CD4-positive, CD25-positive, alpha-beta regulatory T cell (primary cell): ENCODE measurements at regions not wholly inside any gene's neighbourhood (a gene's known extent, or its start where the extent isn't known, plus 50 kb on each side); places are given as distances from the start of the nearest gene placed in this dataset.

ENCODE experiments used
- ATAC-seq, 2 donors: fragments of 150-1000 bp; cut with Tn5 transposase; one replicate each; pipeline ENCODE4 v1.10.0; 2021; ENCODE audit warnings: low read depth in 2 of 2, moderate number of reproducible peaks in 2 of 2, moderate library complexity in 1 of 2
- DNase-seq, 3 donors: peaks; one replicate each; pipeline versions ENCODE4 v3.0.0 to v3.0.0-alpha.2; 2012 to 2022; ENCODE audit warnings: mixed read lengths in 1 of 3
- H3K27ac ChIP-seq: one replicate; pipeline ENCODE4 v1.7.0; 2013; ENCODE audit warnings: mild to moderate bottlenecking, low read length; ENCODE audit not compliant: insufficient read depth, poor library complexity, severe bottlenecking
- H3K27me3 ChIP-seq: one replicate; pipeline ENCODE4 v1.7.0; 2013; ENCODE audit warnings: low read length; ENCODE audit not compliant: control insufficient read depth, insufficient read depth
- H3K36me3 ChIP-seq: one replicate; pipeline ENCODE4 v1.7.0; 2013; ENCODE audit warnings: mild to moderate bottlenecking, low read length, moderate library complexity; ENCODE audit not compliant: control insufficient read depth, insufficient read depth
- H3K4me1 ChIP-seq: 2 replicates; pipeline ENCODE4 v1.7.0; 2013; ENCODE audit warnings: mild to moderate bottlenecking, low read length; ENCODE audit not compliant: insufficient read depth, control insufficient read depth, poor library complexity, severe bottlenecking
- H3K4me3 ChIP-seq: one replicate; pipeline ENCODE4 v1.7.0; 2013; ENCODE audit warnings: low read depth, mild to moderate bottlenecking, low read length, moderate library complexity
- H3K9me3 ChIP-seq, 2 experiments: 1 replicate in 1 of 2; 2 replicates in 1 of 2; pipeline ENCODE4 v1.7.0; 2013; ENCODE audit warnings: low read length in 2 of 2, mild to moderate bottlenecking in 1 of 2, moderate library complexity in 1 of 2; ENCODE audit not compliant: control insufficient read depth in 2 of 2
- H3K27ac Mint-ChIP-seq, 3 donors: one replicate each; pipeline ENCODE4 v1.8.0; 2020 to 2022; ENCODE audit warnings: mild to moderate bottlenecking in 3 of 3, mixed read lengths in 3 of 3, moderate library complexity in 2 of 3
- H3K27me3 Mint-ChIP-seq: one replicate; pipeline ENCODE4 v1.8.0; 2022; ENCODE audit warnings: mild to moderate bottlenecking, mixed read lengths
- H3K36me3 Mint-ChIP-seq: one replicate; pipeline ENCODE4 v1.8.0; 2020; ENCODE audit warnings: mixed read lengths
- H3K4me1 Mint-ChIP-seq, 4 donors: one replicate each; pipeline ENCODE4 v1.8.0; 2020 to 2022; ENCODE audit warnings: mixed read lengths in 4 of 4, mild to moderate bottlenecking in 1 of 4
- H3K4me3 Mint-ChIP-seq, 4 donors: one replicate each; pipeline ENCODE4 v1.8.0; 2020 to 2022; ENCODE audit warnings: mild to moderate bottlenecking in 4 of 4, mixed read lengths in 4 of 4, moderate library complexity in 3 of 4
- H3K9me3 Mint-ChIP-seq, 7 donors: one replicate each; pipeline ENCODE4 v1.8.0; 2020 to 2022; ENCODE audit warnings: mixed read lengths in 7 of 7, mild to moderate bottlenecking in 3 of 7, moderate library complexity in 2 of 7

- H3K4me3 ChIP-seq: no peak overlapping the region
- H3K4me1 ChIP-seq: no peaks in the 10 kb centered on the region
- no peak for ATAC-seq
- no peaks in the 10 kb centered on the region for H3K36me3 ChIP-seq
- H3K27ac Mint-ChIP-seq: no peak overlapping the region
- H3K9me3 ChIP-seq: no peaks in the 10 kb centered on the region
- no peak overlapping the region for H3K4me3 Mint-ChIP-seq
- no peaks in the 10 kb centered on the region for H3K27me3 ChIP-seq
- H3K9me3 Mint-ChIP-seq: no peaks in the 10 kb centered on the region
- no peak for DNase-seq
- no peaks in the 10 kb centered on the region for H3K27me3 Mint-ChIP-seq
- no peaks in the 10 kb centered on the region for H3K4me1 Mint-ChIP-seq
- H3K27ac ChIP-seq: no peak overlapping the region
- no peaks in the 10 kb centered on the region for H3K36me3 Mint-ChIP-seq
These were observed 220.0 kb upstream of the TCERG1L start for GRCh38 chr10:131531265-131532190.

- no peak overlapping the region for H3K4me3 Mint-ChIP-seq
- no peaks in the 10 kb centered on the region for H3K9me3 ChIP-seq
These were observed 220.8 kb upstream of the TCERG1L start for GRCh38 chr10:131532291-131532690.

GRCh38 chr10:131532745-131533341 is 221.3 kb upstream of the TCERG1L start:
- no peaks in the 10 kb centered on the region for H3K4me1 Mint-ChIP-seq
- no peak for ATAC-seq
- H3K36me3 Mint-ChIP-seq: no peaks in the 10 kb centered on the region

More at GRCh38 chr10:131532291-131532690, 220.8 kb upstream of the TCERG1L start:
- no peaks in the 10 kb centered on the region for H3K4me1 ChIP-seq
- no peak overlapping the region for H3K27ac Mint-ChIP-seq
- no peak for ATAC-seq
- no peaks in the 10 kb centered on the region for H3K36me3 ChIP-seq
- H3K27me3 ChIP-seq: no peaks in the 10 kb centered on the region
- DNase-seq: no peak
- H3K36me3 Mint-ChIP-seq: no peaks in the 10 kb centered on the region
- no peaks in the 10 kb centered on the region for H3K9me3 Mint-ChIP-seq
- H3K27me3 Mint-ChIP-seq: no peaks in the 10 kb centered on the region
- H3K4me1 Mint-ChIP-seq: no peaks in the 10 kb centered on the region
- H3K4me3 ChIP-seq: no peak overlapping the region
- H3K27ac ChIP-seq: no peak overlapping the region

GRCh38 chr10:131533846-131534526 is 222.5 kb upstream of the TCERG1L start:
- Histone ChIP-seq H3K4me1 (no peaks in the 10 kb centered on the region), H3K36me3 (no peaks in the 10 kb centered on the region), H3K9me3 (no peaks in the 10 kb centered on the region), H3K27ac (no peak overlapping the region), H3K27me3 (no peaks in the 10 kb centered on the region), H3K4me3 (no peak overlapping the region)
- no peak for ATAC-seq
- DNase-seq: no peak
- no peak overlapping the region for H3K27ac Mint-ChIP-seq
- H3K27me3 Mint-ChIP-seq: peaks cover 5% of the 10 kb centered on the region
- no peaks in the 10 kb centered on the region for H3K36me3 Mint-ChIP-seq
- H3K4me1 Mint-ChIP-seq: no peaks in the 10 kb centered on the region
- no peaks in the 10 kb centered on the region for H3K9me3 Mint-ChIP-seq
- H3K4me3 Mint-ChIP-seq: no peak overlapping the region

More at GRCh38 chr10:131532745-131533341, 221.3 kb upstream of the TCERG1L start:
- H3K9me3 ChIP-seq: no peaks in the 10 kb centered on the region
- no peaks in the 10 kb centered on the region for H3K27me3 ChIP-seq
- no peak overlapping the region for H3K27ac ChIP-seq
- no peaks in the 10 kb centered on the region for H3K36me3 ChIP-seq
- H3K4me3 Mint-ChIP-seq: no peak overlapping the region
- H3K4me1 ChIP-seq: no peaks in the 10 kb centered on the region
- no peak overlapping the region for H3K4me3 ChIP-seq
- H3K27me3 Mint-ChIP-seq: no peaks in the 10 kb centered on the region
- no peaks in the 10 kb centered on the region for H3K9me3 Mint-ChIP-seq
- DNase-seq: no peak
- H3K27ac Mint-ChIP-seq: no peak overlapping the region

- no peaks in the 10 kb centered on the region for H3K9me3 Mint-ChIP-seq
- peaks cover 5% of the 10 kb centered on the region for H3K27me3 Mint-ChIP-seq
- DNase-seq (no peak), ATAC-seq (no peak)
- H3K4me3 Mint-ChIP-seq: no peak overlapping the region
- no peaks in the 10 kb centered on the region for H3K36me3 Mint-ChIP-seq
- H3K27ac ChIP-seq: no peak overlapping the region
- no peaks in the 10 kb centered on the region for H3K4me1 ChIP-seq
- no peaks in the 10 kb centered on the region for H3K9me3 ChIP-seq
- no peak overlapping the region for H3K4me3 ChIP-seq
- no peaks in the 10 kb centered on the region for H3K36me3 ChIP-seq
- no peaks in the 10 kb centered on the region for H3K27me3 ChIP-seq
- no peak overlapping the region for H3K27ac Mint-ChIP-seq
- no peaks in the 10 kb centered on the region for H3K4me1 Mint-ChIP-seq
These were observed 223.3 kb upstream of the TCERG1L start for GRCh38 chr10:131534836-131535235.

GRCh38 chr10:131536676-131537075 is 225.2 kb upstream of the TCERG1L start:
- Histone ChIP-seq H3K9me3 (no peaks in the 10 kb centered on the region), H3K4me3 (no peak overlapping the region), H3K4me1 (no peaks in the 10 kb centered on the region), H3K27me3 (no peaks in the 10 kb centered on the region), H3K36me3 (no peaks in the 10 kb centered on the region), H3K27ac (no peak overlapping the region)
- no peak overlapping the region for H3K27ac Mint-ChIP-seq
- no peak overlapping the region for H3K4me3 Mint-ChIP-seq
- DNase-seq (no peak), ATAC-seq (no peak)
- H3K9me3 Mint-ChIP-seq: no peaks in the 10 kb centered on the region
- H3K27me3 Mint-ChIP-seq: peaks cover 5% of the 10 kb centered on the region
- H3K36me3 Mint-ChIP-seq: no peaks in the 10 kb centered on the region
- no peaks in the 10 kb centered on the region for H3K4me1 Mint-ChIP-seq

GRCh38 chr10:131537281-131537680 is 225.8 kb upstream of the TCERG1L start:
- Histone ChIP-seq H3K9me3 (no peaks in the 10 kb centered on the region), H3K27me3 (no peaks in the 10 kb centered on the region), H3K4me1 (no peaks in the 10 kb centered on the region), H3K4me3 (no peak overlapping the region), H3K27ac (no peak overlapping the region), H3K36me3 (no peaks in the 10 kb centered on the region)
- no peak overlapping the region for H3K27ac Mint-ChIP-seq
- ATAC-seq: no peak
- no peak for DNase-seq
- H3K4me1 Mint-ChIP-seq: no peaks in the 10 kb centered on the region
- H3K9me3 Mint-ChIP-seq: no peaks in the 10 kb centered on the region
- no peak overlapping the region for H3K4me3 Mint-ChIP-seq
- H3K36me3 Mint-ChIP-seq: no peaks in the 10 kb centered on the region
- peaks cover 5% of the 10 kb centered on the region for H3K27me3 Mint-ChIP-seq
